HFF-Myc (cell line): ENCODE measurements at regions not wholly inside any gene's neighbourhood (a gene's known extent, or its start where the extent isn't known, plus 50 kb on each side); places are given as distances from the start of the nearest gene placed in this dataset.

ENCODE experiments used
- DNase-seq: peaks from one replicate; pipeline ENCODE4 v3.0.0-alpha.2; 2011; ENCODE audit warnings: low read depth; ENCODE audit errors: extremely low read depth
- H3K4me3 ChIP-seq: replicated peaks from 2 replicates; pipeline ENCODE4 v1.5.1; 2011; ENCODE audit warnings: low read depth, mild to moderate bottlenecking, control low read depth, low read length
- TF ChIP-seq, protein P1 (sequence below): IDR thresholded peaks from 2 replicates; pipeline ENCODE4 v1.5.1; 2012; ENCODE audit warnings: mild to moderate bottlenecking, low read depth, low read length, control low read depth; ENCODE audit errors: missing control alignments

DNA sequence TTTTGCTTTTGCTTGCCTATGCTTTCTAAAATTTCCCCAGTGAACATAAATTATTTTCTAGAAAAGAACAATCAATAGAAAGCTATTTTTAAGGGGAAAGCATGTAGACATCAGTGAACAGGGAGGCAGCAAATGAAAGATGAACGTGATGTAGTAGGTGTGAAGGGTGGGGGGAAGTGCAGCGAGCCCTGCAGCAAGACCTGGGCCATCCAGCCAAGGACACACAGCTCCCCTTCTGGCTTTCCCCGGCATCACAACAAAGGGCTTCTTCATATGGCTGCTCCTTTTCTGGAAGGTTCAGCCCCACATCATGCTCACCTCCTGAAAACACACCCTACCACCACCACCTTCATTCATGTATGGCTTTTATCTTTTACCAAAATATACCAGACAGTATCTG lies 109.2 kb upstream of the ETS2 start:
- no peak for DNase-seq
- TF ChIP-seq, protein P1, sequence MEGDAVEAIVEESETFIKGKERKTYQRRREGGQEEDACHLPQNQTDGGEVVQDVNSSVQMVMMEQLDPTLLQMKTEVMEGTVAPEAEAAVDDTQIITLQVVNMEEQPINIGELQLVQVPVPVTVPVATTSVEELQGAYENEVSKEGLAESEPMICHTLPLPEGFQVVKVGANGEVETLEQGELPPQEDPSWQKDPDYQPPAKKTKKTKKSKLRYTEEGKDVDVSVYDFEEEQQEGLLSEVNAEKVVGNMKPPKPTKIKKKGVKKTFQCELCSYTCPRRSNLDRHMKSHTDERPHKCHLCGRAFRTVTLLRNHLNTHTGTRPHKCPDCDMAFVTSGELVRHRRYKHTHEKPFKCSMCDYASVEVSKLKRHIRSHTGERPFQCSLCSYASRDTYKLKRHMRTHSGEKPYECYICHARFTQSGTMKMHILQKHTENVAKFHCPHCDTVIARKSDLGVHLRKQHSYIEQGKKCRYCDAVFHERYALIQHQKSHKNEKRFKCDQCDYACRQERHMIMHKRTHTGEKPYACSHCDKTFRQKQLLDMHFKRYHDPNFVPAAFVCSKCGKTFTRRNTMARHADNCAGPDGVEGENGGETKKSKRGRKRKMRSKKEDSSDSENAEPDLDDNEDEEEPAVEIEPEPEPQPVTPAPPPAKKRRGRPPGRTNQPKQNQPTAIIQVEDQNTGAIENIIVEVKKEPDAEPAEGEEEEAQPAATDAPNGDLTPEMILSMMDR: no peak
- no peak overlapping the region for H3K4me3 ChIP-seq

DNA sequence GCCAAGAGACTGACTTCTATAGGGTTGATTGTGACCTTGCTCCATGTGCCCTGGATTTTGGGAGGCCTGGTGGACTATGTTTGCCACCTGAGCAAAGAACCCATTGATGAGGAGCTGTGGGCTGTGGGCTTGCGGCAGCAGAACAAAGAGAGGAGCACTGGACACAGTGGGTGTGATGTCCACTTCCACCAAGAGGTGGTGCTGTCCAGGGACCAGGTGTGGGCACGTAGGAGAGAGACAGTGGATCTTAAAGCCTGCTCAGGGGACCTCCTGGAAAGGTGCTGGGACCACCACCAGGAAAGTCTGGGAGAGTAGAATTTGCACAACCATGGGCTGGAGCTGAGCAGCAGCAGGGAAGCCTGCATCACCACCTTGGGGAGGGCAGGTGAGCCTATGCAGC lies 106.7 kb upstream of the ETS2 start:
- no peak overlapping the region for H3K4me3 ChIP-seq
- TF ChIP-seq, protein P1: peak; percentile 45
- no peak for DNase-seq

DNA sequence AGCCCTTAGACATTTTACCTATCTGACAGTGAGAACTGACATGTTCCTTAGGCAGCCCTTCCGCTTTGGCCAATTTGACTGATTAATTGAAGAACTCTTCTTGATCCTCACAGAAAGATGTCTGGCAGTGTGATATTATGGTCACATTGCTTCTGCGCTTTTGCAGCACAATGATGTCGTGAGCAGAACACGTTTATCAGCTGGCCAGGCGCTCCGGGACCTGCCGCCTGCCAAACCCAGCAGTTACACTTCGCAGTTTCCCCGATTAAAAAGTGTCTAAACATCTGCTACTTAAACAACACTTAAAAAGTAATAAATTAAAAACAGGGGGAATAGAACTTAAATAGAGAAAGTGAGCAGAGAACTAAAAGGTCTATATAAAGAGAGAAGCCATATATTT lies 103.5 kb upstream of the ETS2 start:
- H3K4me3 ChIP-seq: no peak overlapping the region
- TF ChIP-seq, protein P1: no peak
- DNase-seq: no peak

DNA sequence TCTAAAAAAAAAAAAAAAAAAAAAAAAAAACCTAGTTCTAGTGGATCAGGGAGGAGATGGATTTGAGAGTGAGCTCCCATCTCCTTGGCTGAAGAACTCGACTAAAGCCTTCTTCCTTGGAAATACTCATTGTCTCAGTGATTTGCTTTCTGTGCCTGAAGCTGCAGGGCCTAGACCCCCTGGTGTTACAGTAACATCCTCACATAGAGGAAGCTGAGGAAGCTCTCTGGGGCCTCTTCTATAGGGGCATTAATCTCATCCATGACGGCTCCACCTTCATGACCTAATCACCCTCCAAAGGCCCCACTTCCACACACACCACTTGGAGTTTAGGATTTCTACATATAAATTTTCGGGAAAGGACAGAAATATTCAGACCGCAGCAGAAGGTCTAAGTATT lies 95.9 kb upstream of the ETS2 start:
- no peak overlapping the region for H3K4me3 ChIP-seq
- TF ChIP-seq, protein P1: no peak
- DNase-seq: no peak

DNA sequence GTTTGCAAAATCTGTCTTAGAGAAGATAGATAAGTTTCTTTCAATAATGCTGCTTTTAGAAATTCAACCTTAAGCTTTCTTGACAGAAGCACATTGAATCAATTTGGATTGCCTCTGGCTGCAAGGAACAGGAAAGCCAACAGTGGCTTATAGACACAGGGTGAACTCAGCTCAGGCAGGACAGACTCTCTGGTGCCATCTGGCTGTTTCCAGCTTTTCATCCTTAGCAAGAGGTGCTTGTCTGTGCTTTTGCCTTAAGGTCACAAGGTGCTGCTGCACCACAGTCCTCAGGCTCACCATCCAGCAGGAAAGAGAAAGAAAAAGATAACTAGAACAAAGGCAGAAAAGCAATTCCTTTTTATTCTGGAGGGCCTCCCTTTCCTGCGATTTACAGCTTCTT lies 93.7 kb upstream of the ETS2 start:
- DNase-seq: peak; percentile 32
- TF ChIP-seq, protein P1: peak; percentile 67
- no peak overlapping the region for H3K4me3 ChIP-seq

DNA sequence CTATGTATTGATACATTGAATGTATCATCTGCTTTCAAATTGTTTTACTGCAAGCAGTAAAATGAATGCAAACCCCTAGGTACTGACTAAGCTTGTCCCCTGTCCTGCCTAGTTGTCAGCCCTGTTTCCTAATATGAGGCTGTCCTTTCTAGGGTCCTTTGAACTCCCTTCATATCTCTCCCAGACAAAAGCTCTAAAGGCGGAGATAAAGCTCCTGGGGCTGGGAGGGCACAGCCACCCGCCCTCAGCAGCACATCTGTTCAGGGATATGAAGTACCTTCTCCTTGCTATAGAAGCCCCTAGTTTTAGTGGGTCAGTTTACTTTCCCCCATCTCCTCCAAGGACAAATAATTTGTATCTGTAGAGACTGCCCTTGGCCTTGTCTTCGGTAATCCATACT lies 93.1 kb upstream of the ETS2 start:
- TF ChIP-seq, protein P1: no peak
- no peak for DNase-seq
- no peak overlapping the region for H3K4me3 ChIP-seq

DNA sequence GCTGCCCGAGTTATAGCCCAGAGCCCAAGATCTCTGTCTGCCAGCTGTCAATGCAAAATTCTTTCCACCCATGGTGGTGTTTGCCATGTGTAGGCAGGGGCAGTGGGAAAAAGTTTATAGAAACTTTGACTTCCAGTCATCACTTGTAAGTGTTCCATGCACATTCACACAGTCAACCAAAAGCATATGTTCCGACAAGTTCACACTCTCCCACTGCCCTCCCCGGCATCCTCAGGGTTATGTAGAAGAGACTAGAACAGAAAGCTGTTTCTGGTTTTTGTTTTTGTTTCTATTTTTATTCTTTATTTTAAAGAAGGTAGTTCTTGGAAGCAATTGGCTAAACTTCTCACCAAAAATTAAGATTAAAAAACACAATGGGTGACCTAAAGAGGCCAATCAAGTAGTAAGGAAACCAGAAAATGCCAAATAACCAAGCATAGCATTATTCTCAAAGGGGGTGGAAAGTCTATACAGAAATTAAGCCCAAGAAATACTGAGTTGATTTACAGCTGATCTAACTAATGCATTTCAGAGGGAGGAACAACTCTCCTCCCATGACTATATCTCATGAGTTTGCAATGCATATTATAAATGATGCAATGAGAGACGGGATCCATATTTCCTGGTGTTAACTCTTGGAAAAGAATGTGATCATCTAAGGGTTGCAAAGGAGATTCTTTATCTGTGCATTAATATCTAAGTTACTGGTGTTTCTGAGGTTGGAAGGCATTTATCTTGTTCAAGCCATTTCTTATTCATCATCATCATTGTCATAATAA lies 91.5 kb upstream of the ETS2 start:
- DNase-seq: no peak
- TF ChIP-seq, protein P1: no peak
- no peak overlapping the region for H3K4me3 ChIP-seq
